ENCODE measurements at regions not wholly inside any gene's neighbourhood (a gene's known extent, or its start where the extent isn't known, plus 50 kb on each side); places are given as distances from the start of the nearest gene placed in this dataset.

GRCh38 chr10:25852364-25852941, 81.6 kb upstream of the MYO3A start:
- TF ChIP-seq POLR2A (IDR thresholded peaks at IDR 0.05) (no peak), CTCF (IDR thresholded peaks at IDR 0.05 in 4 of 5, conservative IDR thresholded peaks at IDR 0.05 in 1 of 5) (no peak)
